ENCODE measurements at regions not wholly inside any gene's neighbourhood (a gene's known extent, or its start where the extent isn't known, plus 50 kb on each side); places are given as distances from the start of the nearest gene placed in this dataset.

- H3K4me3 Mint-ChIP-seq (ENCODE audit: unreplicated experiment) = no peak overlapping the region
- H3K36me3 Mint-ChIP-seq (ENCODE audit: low read depth, unreplicated experiment) = no peaks in the 10 kb centered on the region
- Histone ChIP-seq H3K4me1 (ENCODE audit: insufficient read depth, low read length) (peaks cover 43% of the 10 kb centered on the region), H3K4me3 (ENCODE audit: insufficient read depth, low read depth, low read length) (no peak overlapping the region), H3K79me2 (ENCODE audit: insufficient read depth, low read length) (no peaks in the 10 kb centered on the region), H2AFZ (ENCODE audit: low read depth, low read length) (no peak overlapping the region), H3K9me3 (ENCODE audit: insufficient read depth, low read depth, low read length) (no peaks in the 10 kb centered on the region), H3K36me3 (ENCODE audit: insufficient read depth, low read length) (no peaks in the 10 kb centered on the region), H3K4me2 (ENCODE audit: low read length) (peak overlapping the region; percentile 47), H3K27me3 (ENCODE audit: insufficient read depth, low read length) (no peaks in the 10 kb centered on the region), H3K9ac (ENCODE audit: low read length) (no peak overlapping the region), H3K27ac (ENCODE audit: low read depth, low read length) (no peak overlapping the region), H4K20me1 (ENCODE audit: insufficient read depth, low read length) (no peaks in the 10 kb centered on the region)
- H3K27me3 Mint-ChIP-seq (ENCODE audit: low read depth, unreplicated experiment) = no peaks in the 10 kb centered on the region
- TF ChIP-seq, protein P1, sequence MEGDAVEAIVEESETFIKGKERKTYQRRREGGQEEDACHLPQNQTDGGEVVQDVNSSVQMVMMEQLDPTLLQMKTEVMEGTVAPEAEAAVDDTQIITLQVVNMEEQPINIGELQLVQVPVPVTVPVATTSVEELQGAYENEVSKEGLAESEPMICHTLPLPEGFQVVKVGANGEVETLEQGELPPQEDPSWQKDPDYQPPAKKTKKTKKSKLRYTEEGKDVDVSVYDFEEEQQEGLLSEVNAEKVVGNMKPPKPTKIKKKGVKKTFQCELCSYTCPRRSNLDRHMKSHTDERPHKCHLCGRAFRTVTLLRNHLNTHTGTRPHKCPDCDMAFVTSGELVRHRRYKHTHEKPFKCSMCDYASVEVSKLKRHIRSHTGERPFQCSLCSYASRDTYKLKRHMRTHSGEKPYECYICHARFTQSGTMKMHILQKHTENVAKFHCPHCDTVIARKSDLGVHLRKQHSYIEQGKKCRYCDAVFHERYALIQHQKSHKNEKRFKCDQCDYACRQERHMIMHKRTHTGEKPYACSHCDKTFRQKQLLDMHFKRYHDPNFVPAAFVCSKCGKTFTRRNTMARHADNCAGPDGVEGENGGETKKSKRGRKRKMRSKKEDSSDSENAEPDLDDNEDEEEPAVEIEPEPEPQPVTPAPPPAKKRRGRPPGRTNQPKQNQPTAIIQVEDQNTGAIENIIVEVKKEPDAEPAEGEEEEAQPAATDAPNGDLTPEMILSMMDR (IDR thresholded peaks at IDR 0.05; ENCODE audit: insufficient read depth, low read depth, low read length) = no peak
- TF ChIP-seq EZH2 (IDR thresholded peaks at IDR 0.05; ENCODE audit: insufficient read depth, low read length) = no peak
- H3K4me1 Mint-ChIP-seq (ENCODE audit: low read depth, unreplicated experiment) = peaks cover 72% of the 10 kb centered on the region
- no peaks in the 10 kb centered on the region for H3K9me3 Mint-ChIP-seq (ENCODE audit: unreplicated experiment)
- FAIRE-seq (no peak), DNase-seq (ENCODE audit: low read depth) (peak; percentile 39)
- H3K27ac Mint-ChIP-seq (ENCODE audit: unreplicated experiment) = peak overlapping the region; percentile 88
Measured at GRCh38 chr6:56864171-56864616, 90.7 kb upstream of the BEND6 start.

DNA sequence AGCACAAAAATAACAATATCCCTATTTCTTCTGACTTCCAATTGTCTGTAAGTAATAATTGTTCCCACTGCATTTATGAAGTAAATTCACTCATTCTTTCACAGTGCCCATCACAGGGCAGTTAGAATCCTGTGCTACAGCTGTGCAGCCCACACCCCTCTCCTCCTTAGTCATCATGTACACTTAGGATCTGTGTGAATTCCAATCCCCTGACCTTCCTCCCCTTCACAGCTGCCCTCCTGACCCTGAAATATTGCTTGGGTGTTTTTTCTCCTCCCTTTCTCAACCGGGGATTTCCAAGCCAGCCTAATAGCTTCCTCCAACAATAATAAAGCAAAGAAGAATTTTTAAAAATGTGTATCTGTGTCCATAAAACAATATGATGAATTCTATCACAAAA lies 91.5 kb upstream of the BEND6 start:
- Histone ChIP-seq H4K20me1 (ENCODE audit: insufficient read depth, low read length) (no peaks in the 10 kb centered on the region), H3K4me1 (ENCODE audit: insufficient read depth, low read length) (peaks cover 35% of the 10 kb centered on the region), H3K27me3 (ENCODE audit: insufficient read depth, low read length) (no peaks in the 10 kb centered on the region), H3K27ac (ENCODE audit: low read depth, low read length) (no peak overlapping the region), H3K4me2 (ENCODE audit: low read length) (peak overlapping the region; percentile 47), H3K4me3 (ENCODE audit: insufficient read depth, low read depth, low read length) (no peak overlapping the region), H3K36me3 (ENCODE audit: insufficient read depth, low read length) (no peaks in the 10 kb centered on the region), H3K79me2 (ENCODE audit: insufficient read depth, low read length) (no peaks in the 10 kb centered on the region), H3K9ac (ENCODE audit: low read length) (no peak overlapping the region), H2AFZ (ENCODE audit: low read depth, low read length) (no peak overlapping the region), H3K9me3 (ENCODE audit: insufficient read depth, low read depth, low read length) (no peaks in the 10 kb centered on the region)
- Mint-ChIP-seq H3K36me3 (ENCODE audit: low read depth, unreplicated experiment) (no peaks in the 10 kb centered on the region), H3K9me3 (ENCODE audit: unreplicated experiment) (no peaks in the 10 kb centered on the region), H3K27ac (ENCODE audit: unreplicated experiment) (peak overlapping the region; percentile 88), H3K27me3 (ENCODE audit: low read depth, unreplicated experiment) (no peaks in the 10 kb centered on the region), H3K4me1 (ENCODE audit: low read depth, unreplicated experiment) (peaks cover 66% of the 10 kb centered on the region), H3K4me3 (ENCODE audit: unreplicated experiment) (peak overlapping the region; percentile 62)
- TF ChIP-seq EZH2 (IDR thresholded peaks at IDR 0.05; ENCODE audit: insufficient read depth, low read length) = no peak
- TF ChIP-seq, protein P1 (IDR thresholded peaks at IDR 0.05; ENCODE audit: insufficient read depth, low read depth, low read length) = no peak
- FAIRE-seq (no peak), DNase-seq (ENCODE audit: low read depth) (peak; percentile 67)

GRCh38 chr6:56862415-56863175 lies 92.3 kb upstream of the BEND6 start:
- H3K4me3 ChIP-seq (ENCODE audit: insufficient read depth, low read depth, low read length) = no peak overlapping the region
- DNase-seq (ENCODE audit: low read depth) = peak; percentile 63

More at GRCh38 chr6:56862415-56863175, 92.3 kb upstream of the BEND6 start:
- Histone ChIP-seq H3K36me3 (ENCODE audit: insufficient read depth, low read length) (no peaks in the 10 kb centered on the region), H2AFZ (ENCODE audit: low read depth, low read length) (no peak overlapping the region), H4K20me1 (ENCODE audit: insufficient read depth, low read length) (no peaks in the 10 kb centered on the region), H3K9me3 (ENCODE audit: insufficient read depth, low read depth, low read length) (no peaks in the 10 kb centered on the region), H3K27me3 (ENCODE audit: insufficient read depth, low read length) (no peaks in the 10 kb centered on the region), H3K9ac (ENCODE audit: low read length) (no peak overlapping the region), H3K4me1 (ENCODE audit: insufficient read depth, low read length) (peaks cover 28% of the 10 kb centered on the region), H3K4me2 (ENCODE audit: low read length) (peak overlapping the region; percentile 47), H3K27ac (ENCODE audit: low read depth, low read length) (no peak overlapping the region), H3K79me2 (ENCODE audit: insufficient read depth, low read length) (no peaks in the 10 kb centered on the region)
- H3K9me3 Mint-ChIP-seq (ENCODE audit: unreplicated experiment) = no peaks in the 10 kb centered on the region
- FAIRE-seq = peak; percentile 23
- peaks cover 60% of the 10 kb centered on the region for H3K4me1 Mint-ChIP-seq (ENCODE audit: low read depth, unreplicated experiment)
- H3K27me3 Mint-ChIP-seq (ENCODE audit: low read depth, unreplicated experiment) = no peaks in the 10 kb centered on the region
- H3K36me3 Mint-ChIP-seq (ENCODE audit: low read depth, unreplicated experiment) = no peaks in the 10 kb centered on the region
- no peak for TF ChIP-seq EZH2 (IDR thresholded peaks at IDR 0.05; ENCODE audit: insufficient read depth, low read length)
- TF ChIP-seq, protein P1 (IDR thresholded peaks at IDR 0.05; ENCODE audit: insufficient read depth, low read depth, low read length) = no peak
- peak overlapping the region; percentile 36 for H3K4me3 Mint-ChIP-seq (ENCODE audit: unreplicated experiment)
- peak overlapping the region; percentile 88 for H3K27ac Mint-ChIP-seq (ENCODE audit: unreplicated experiment)

Measured in astrocyte (in vitro differentiated cells and primary cell).